Activated naive CD8-positive, alpha-beta T cell treated with anti-CD3 and anti-CD28 coated beads, Interleukin-2, amount 10 ng/mL, durations not matched to agents 7 days and 5 days (primary cell): ENCODE measurements at regions not wholly inside any gene's neighbourhood (a gene's known extent, or its start where the extent isn't known, plus 50 kb on each side); places are given as distances from the start of the nearest gene placed in this dataset.

Experiments used
- ATAC-seq: fragments of 150-1000 bp; cut with Tn5 transposase; one replicate; pipeline ENCODE4 v1.10.0; 2021; ENCODE audit warnings: low read depth, moderate library complexity
- POLR2A ChIA-PET: fragments of 350-600 bp; sonication (Branson Sonifier 250); formaldehyde crosslinking; loops from one replicate; lab custom pipeline; 2021; ENCODE audit warnings: antibody characterized with exemption; lab: Charles Lee
- DNase-seq: peaks from one replicate; pipeline ENCODE4 v3.0.0; 2021
- H3K27ac Mint-ChIP-seq: one replicate; pipeline ENCODE4 v1.8.0; 2022; ENCODE audit warnings: mild to moderate bottlenecking, mixed read lengths
- H3K27me3 Mint-ChIP-seq: one replicate; pipeline ENCODE4 v1.8.0; 2022; ENCODE audit warnings: mild to moderate bottlenecking, moderate library complexity, mixed read lengths
- H3K36me3 Mint-ChIP-seq: one replicate; pipeline ENCODE4 v1.8.0; 2021; ENCODE audit warnings: mild to moderate bottlenecking, mixed read lengths
- H3K4me1 Mint-ChIP-seq: one replicate; pipeline ENCODE4 v1.8.0; 2021; ENCODE audit warnings: mixed read lengths
- H3K4me3 Mint-ChIP-seq: one replicate; pipeline ENCODE4 v1.8.0; 2022; ENCODE audit warnings: mild to moderate bottlenecking, moderate library complexity, mixed read lengths
- H3K9me3 Mint-ChIP-seq: one replicate; pipeline ENCODE4 v1.8.0; 2021; ENCODE audit warnings: mixed read lengths

DNA sequence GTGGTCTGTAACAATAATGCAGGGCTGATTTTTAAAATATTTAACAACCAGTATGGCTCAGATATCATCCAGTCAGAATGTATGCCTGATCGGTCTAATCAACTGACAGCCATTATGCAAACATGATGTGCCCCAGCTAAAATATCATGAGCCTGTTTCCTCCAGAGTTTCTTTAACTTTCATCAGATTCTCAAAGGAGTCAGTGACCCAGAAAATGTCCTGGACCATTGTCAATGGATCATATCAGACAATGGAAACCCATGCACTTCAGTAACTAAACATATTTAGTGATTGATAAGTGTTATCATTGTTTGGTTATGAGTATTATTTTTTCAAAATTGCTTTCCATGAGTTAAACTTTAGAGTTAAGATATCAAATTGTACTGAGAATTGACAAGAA lies 173.5 kb downstream of the LMBRD1 start:
- Mint-ChIP-seq H3K9me3 (no peaks in the 10 kb centered on the region), H3K4me1 (no peaks in the 10 kb centered on the region), H3K27ac (no peak overlapping the region), H3K36me3 (no peaks in the 10 kb centered on the region), H3K27me3 (peaks cover 20% of the 10 kb centered on the region), H3K4me3 (no peak overlapping the region)
- DNase-seq (no peak), ATAC-seq (no peak)
- POLR2A ChIA-PET: no interaction called here

DNA sequence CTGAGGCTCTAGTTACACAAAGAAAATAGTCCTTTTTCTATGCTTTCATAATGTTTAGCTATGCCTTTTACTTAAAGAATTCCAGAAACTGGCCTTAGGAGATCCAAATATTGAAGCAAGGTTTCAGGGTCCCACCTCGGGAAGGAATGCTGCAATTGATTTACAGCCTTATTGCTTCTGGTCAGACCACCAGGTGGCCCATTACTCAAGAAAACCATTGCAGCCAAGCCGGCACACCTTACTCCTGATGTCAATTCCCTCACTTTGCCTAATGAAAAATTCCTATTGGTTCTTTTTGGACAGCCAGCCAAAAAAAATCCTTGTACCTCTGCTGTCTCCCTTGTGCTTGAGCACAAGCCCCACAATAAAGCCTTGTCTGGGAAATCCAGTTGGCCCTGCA lies 173.9 kb downstream of the LMBRD1 start:
- Mint-ChIP-seq H3K36me3 (no peaks in the 10 kb centered on the region), H3K27ac (no peak overlapping the region), H3K9me3 (no peaks in the 10 kb centered on the region), H3K4me1 (no peaks in the 10 kb centered on the region), H3K27me3 (peaks cover 20% of the 10 kb centered on the region), H3K4me3 (no peak overlapping the region)
- DNase-seq: no peak
- ATAC-seq: no peak
- POLR2A ChIA-PET: no interaction called here

GRCh38 chr6:69622230-69622629 lies 174.6 kb downstream of the LMBRD1 start:
- no peak overlapping the region for H3K27ac Mint-ChIP-seq
- no peaks in the 10 kb centered on the region for H3K36me3 Mint-ChIP-seq
- POLR2A ChIA-PET: no interaction called here
- no peaks in the 10 kb centered on the region for H3K4me1 Mint-ChIP-seq
- ATAC-seq (no peak), DNase-seq (no peak)
- H3K27me3 Mint-ChIP-seq: peaks cover 20% of the 10 kb centered on the region
- no peaks in the 10 kb centered on the region for H3K9me3 Mint-ChIP-seq
- H3K4me3 Mint-ChIP-seq: no peak overlapping the region

- Mint-ChIP-seq H3K27me3 (peaks cover 20% of the 10 kb centered on the region), H3K27ac (no peak overlapping the region), H3K36me3 (no peaks in the 10 kb centered on the region), H3K4me1 (no peaks in the 10 kb centered on the region), H3K4me3 (no peak overlapping the region), H3K9me3 (no peaks in the 10 kb centered on the region)
- POLR2A ChIA-PET: no interaction called here
- DNase-seq (no peak), ATAC-seq (no peak)
Observed at GRCh38 chr6:69617163-69617562, 179.6 kb downstream of the LMBRD1 start.

DNA sequence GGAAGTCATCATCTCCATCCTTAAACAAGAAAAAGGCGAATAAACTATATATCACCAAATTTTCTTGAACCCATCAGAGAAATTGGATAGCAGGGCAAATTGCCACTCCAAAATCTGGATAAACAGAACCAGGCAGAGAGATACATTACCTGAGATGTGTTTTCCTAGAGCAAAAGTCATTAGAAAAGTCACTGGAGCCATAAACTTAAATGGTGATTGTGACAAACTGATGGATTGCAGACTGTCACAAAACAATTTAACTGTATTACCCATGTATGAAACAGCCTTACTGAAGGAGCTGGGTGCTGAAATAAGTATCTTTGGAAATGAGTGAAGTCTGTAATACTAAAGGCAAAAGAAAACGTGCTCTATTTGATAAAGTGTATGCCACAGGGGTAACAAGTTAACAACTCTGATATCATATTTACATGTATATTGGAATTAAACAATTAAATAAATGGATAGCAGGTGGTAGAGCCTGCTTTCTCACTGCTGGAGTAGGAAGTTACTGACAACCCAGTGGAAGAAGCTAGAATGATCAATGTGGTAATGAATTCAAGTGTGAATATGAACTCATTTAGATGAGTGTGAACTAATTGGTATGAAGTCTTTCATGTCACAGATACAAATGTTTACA lies 186.9 kb downstream of the LMBRD1 start:
- H3K4me3 Mint-ChIP-seq: no peak overlapping the region
- no peaks in the 10 kb centered on the region for H3K4me1 Mint-ChIP-seq
- peaks cover 11% of the 10 kb centered on the region for H3K27me3 Mint-ChIP-seq
- POLR2A ChIA-PET: no interaction called here
- no peaks in the 10 kb centered on the region for H3K36me3 Mint-ChIP-seq
- ATAC-seq: no peak
- no peaks in the 10 kb centered on the region for H3K9me3 Mint-ChIP-seq
- no peak overlapping the region for H3K27ac Mint-ChIP-seq
- no peak for DNase-seq

- peaks cover 21% of the 10 kb centered on the region for H3K27me3 Mint-ChIP-seq
- peaks cover 2% of the 10 kb centered on the region for H3K9me3 Mint-ChIP-seq
- ATAC-seq (no peak), DNase-seq (no peak)
- H3K27ac Mint-ChIP-seq: no peak overlapping the region
- no peaks in the 10 kb centered on the region for H3K36me3 Mint-ChIP-seq
- H3K4me1 Mint-ChIP-seq: no peaks in the 10 kb centered on the region
- peak overlapping the region; percentile 8 for H3K4me3 Mint-ChIP-seq
- POLR2A ChIA-PET: no interaction called here
Observed at GRCh38 chr6:69601132-69601531, 195.7 kb downstream of the LMBRD1 start.

DNA sequence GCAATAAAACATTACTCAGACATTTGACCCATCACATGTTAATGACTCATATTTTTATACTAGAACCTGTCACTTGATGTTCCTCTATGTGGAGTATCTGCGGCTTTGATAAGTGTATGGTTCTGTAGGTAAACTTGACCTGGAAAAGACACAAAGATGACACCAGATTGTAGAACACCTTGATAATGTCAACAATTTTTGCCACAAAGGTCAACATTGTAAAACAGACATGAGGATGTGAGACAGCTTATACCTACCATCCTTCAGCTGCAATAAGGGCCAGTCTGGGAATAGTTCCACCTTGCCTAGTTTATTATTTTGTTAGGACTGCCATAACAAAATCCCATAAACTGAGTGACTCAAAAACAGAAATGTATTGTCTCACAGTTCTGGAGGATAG lies 202.4 kb downstream of the LMBRD1 start:
- Mint-ChIP-seq H3K27ac (no peak overlapping the region), H3K4me1 (no peaks in the 10 kb centered on the region), H3K9me3 (no peaks in the 10 kb centered on the region), H3K36me3 (no peaks in the 10 kb centered on the region), H3K27me3 (peaks cover 13% of the 10 kb centered on the region), H3K4me3 (no peak overlapping the region)
- no peak for DNase-seq
- no peak for ATAC-seq
- POLR2A ChIA-PET: no interaction called here

DNA sequence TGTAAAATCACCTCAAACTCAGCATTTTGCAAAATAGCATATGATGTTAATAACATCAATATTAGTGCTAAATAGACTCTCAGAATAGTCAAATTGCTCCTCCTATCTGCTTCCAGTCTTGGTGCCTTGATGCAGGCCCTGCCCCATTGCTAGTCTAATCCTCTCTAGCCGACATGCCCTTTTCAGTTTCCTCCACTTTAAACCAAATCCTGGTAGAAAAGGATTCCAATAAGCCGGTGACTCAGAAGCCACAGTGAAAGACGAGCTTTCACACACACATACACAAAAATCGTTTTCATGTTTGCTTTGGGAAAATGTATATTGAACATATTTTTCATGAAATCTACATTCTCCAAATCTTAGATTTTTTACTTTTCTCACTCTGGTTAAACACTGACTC lies 203.1 kb downstream of the LMBRD1 start:
- ATAC-seq: no peak
- no peak overlapping the region for H3K27ac Mint-ChIP-seq

GRCh38 chr6:69589626-69590025 lies 207.2 kb downstream of the LMBRD1 start:
- DNase-seq (no peak), ATAC-seq (no peak)
- Mint-ChIP-seq H3K27me3 (peaks cover 32% of the 10 kb centered on the region), H3K4me3 (no peak overlapping the region), H3K36me3 (no peaks in the 10 kb centered on the region), H3K9me3 (no peaks in the 10 kb centered on the region), H3K4me1 (peaks cover 7% of the 10 kb centered on the region), H3K27ac (no peak overlapping the region)
- POLR2A ChIA-PET: no interaction called here

More for the DNA sequence above, 203.1 kb downstream of the LMBRD1 start:
- DNase-seq: no peak
- Mint-ChIP-seq H3K27me3 (peaks cover 8% of the 10 kb centered on the region), H3K4me3 (no peak overlapping the region), H3K36me3 (no peaks in the 10 kb centered on the region), H3K4me1 (no peaks in the 10 kb centered on the region), H3K9me3 (no peaks in the 10 kb centered on the region)
- POLR2A ChIA-PET: no interaction called here

DNA sequence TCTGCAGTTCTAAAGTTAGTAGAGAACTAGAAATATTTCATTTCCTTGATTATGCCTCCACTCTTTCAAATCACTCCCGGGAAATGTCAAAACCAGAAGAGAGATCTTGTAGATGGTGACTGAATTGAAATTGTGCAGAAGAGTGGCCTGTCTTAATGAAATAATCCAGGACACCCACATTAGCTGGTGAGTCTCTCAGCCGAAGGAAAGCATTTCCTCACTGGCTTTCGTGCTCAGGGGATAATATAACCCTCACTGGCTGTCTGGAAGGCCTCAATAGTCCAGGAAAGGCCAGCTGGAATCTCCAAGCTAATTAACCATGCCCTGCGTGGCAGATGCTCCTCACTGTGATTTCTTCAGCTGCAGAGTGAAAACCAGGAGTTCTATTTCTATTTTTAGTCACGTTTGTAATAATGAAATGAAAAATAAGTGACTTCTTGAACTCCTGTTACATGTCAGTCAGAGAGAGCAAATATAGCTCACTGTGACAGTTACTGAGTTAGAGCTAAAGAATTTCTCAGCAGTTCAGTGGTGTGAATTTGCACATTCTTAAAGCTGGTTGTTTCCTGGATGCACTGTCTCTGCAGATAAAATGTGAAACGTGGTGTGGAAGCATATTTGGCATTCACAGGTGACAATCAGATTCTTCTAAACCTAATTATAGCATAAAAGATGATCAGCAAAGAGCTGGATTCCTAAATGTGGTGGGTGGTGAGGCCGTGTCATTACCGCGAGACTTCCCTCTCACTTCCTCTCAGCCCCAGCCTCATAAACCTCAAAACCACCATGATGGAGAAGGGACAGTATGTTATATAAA lies 211.7 kb downstream of the LMBRD1 start:
- no peak overlapping the region for H3K4me3 Mint-ChIP-seq
- H3K27ac Mint-ChIP-seq: no peak overlapping the region
- DNase-seq: no peak

DNA sequence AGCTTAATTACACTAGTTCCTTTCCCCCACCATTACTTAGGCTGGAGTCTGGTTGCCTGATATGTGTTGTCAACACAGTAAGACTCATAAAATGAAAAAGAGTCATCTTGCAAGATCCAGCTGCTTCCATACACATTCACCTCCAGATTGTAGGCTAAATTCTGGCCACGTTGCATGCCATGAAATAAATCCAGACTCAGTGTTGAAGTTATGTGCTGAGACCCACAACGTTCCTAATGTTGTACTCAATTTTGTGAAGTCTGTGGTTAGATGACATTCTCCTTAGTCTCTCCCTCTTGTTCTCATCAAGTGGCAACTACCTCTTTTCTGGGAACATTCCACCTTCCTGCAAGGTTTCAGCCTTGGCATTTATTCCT lies 212.3 kb downstream of the LMBRD1 start:
- H3K36me3 Mint-ChIP-seq: no peaks in the 10 kb centered on the region
- DNase-seq: no peak
- H3K27me3 Mint-ChIP-seq: peaks cover 48% of the 10 kb centered on the region
- no peaks in the 10 kb centered on the region for H3K9me3 Mint-ChIP-seq
- H3K4me3 Mint-ChIP-seq: no peak overlapping the region
- H3K27ac Mint-ChIP-seq: no peak overlapping the region
- no peak for ATAC-seq
- POLR2A ChIA-PET: no interaction called here
- peaks cover 7% of the 10 kb centered on the region for H3K4me1 Mint-ChIP-seq

More for the DNA sequence above, 211.7 kb downstream of the LMBRD1 start:
- H3K4me1 Mint-ChIP-seq: peaks cover 7% of the 10 kb centered on the region
- POLR2A ChIA-PET: no interaction called here
- H3K9me3 Mint-ChIP-seq: no peaks in the 10 kb centered on the region
- no peaks in the 10 kb centered on the region for H3K36me3 Mint-ChIP-seq
- ATAC-seq: no peak
- peaks cover 49% of the 10 kb centered on the region for H3K27me3 Mint-ChIP-seq

- POLR2A ChIA-PET: no interaction called here
- DNase-seq (no peak), ATAC-seq (no peak)
- H3K4me1 Mint-ChIP-seq: peaks cover 7% of the 10 kb centered on the region
- no peak overlapping the region for H3K4me3 Mint-ChIP-seq
- H3K9me3 Mint-ChIP-seq: no peaks in the 10 kb centered on the region
- no peak overlapping the region for H3K27ac Mint-ChIP-seq
- no peaks in the 10 kb centered on the region for H3K36me3 Mint-ChIP-seq
- peaks cover 43% of the 10 kb centered on the region for H3K27me3 Mint-ChIP-seq
Observed at GRCh38 chr6:69581581-69581980, 215.2 kb downstream of the LMBRD1 start.

DNA sequence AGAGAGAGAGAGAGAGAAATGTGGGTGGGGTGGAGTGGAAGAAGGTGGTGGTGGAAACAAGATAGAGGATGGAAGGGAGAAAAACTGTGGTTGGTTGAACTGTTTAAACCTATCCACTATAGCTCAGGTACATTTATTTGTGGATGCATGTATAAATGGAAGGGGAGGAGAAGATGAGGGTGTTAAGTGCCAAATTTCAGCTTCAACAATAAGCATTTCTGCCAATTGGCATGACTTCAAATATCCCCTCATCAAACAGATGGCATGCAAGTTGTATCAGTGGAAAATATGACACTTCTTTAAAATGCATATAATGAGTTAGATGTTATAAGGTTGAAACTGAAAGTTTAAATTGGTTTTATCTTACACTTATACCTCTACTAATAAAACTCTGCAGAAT lies 216.1 kb downstream of the LMBRD1 start:
- Mint-ChIP-seq H3K4me1 (peaks cover 7% of the 10 kb centered on the region), H3K27me3 (peaks cover 37% of the 10 kb centered on the region), H3K9me3 (no peaks in the 10 kb centered on the region), H3K27ac (no peak overlapping the region), H3K36me3 (no peaks in the 10 kb centered on the region), H3K4me3 (no peak overlapping the region)
- POLR2A ChIA-PET: no interaction called here
- DNase-seq: no peak
- ATAC-seq: no peak

DNA sequence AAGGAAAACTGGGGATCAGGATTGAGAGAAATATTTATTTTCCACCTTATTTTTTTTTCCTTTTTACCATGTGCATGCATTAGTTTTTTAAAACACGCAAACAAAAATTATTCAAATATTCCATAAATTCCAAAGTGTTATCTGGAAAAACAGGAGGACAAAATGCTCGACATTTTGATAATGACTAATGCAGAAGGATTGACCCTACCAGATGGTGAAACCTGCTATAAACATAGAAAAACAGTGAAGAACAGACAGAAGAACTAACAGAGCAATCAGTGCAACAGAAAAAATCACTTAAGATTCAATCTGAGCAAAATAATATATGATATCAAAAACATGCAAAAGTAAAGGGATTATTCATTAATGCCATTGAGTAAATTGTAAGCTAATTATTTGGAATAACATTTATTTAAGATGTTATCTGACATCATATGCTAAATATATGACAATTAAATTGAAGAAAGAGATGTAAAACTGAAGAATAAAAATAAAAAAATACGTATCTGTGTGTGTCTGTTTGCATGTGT lies 218.4 kb downstream of the LMBRD1 start:
- Mint-ChIP-seq H3K36me3 (no peaks in the 10 kb centered on the region), H3K9me3 (no peaks in the 10 kb centered on the region), H3K27me3 (peaks cover 21% of the 10 kb centered on the region), H3K4me3 (no peak overlapping the region), H3K4me1 (no peaks in the 10 kb centered on the region), H3K27ac (no peak overlapping the region)
- DNase-seq: no peak
- no peak for ATAC-seq
- POLR2A ChIA-PET: no interaction called here
